Pons (tissue), 1 donor: ENCODE measurements at regions not wholly inside any gene's neighbourhood (a gene's known extent, or its start where the extent isn't known, plus 50 kb on each side); places are given as distances from the start of the nearest gene placed in this dataset.

Experiments used
- DNase-seq: peaks from one replicate; pipeline ENCODE4 v3.0.0-alpha.2; 2016; ENCODE audit warnings: low spot score

- no peak for DNase-seq
Measured at GRCh38 chr2:59322005-59322404, 1080.9 kb upstream of the FANCL start.

- DNase-seq: no peak
Measured at GRCh38 chr2:59314031-59314766, 1073.1 kb upstream of the FANCL start.

GRCh38 chr2:59312967-59313940, 1072.1 kb upstream of the FANCL start:
- DNase-seq: no peak

DNA sequence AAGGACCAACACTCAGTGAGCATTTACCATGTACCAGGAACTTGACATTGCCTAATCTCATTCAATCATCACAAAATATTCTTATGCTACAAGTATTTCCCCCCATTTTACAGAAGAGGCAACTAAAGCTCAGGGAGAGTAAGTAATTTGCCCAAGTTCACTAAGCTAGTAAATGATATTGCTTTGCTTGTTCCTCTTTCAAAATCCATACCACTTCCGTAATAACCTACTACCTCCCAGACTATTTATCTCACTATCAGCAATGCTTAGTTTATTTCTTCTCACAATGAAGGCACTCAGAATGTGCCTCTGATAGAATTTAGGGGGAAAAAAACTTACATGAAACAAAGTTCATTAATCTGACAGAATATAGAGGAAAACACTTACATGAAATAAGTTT, 1070.9 kb upstream of the FANCL start:
- DNase-seq: no peak

DNA sequence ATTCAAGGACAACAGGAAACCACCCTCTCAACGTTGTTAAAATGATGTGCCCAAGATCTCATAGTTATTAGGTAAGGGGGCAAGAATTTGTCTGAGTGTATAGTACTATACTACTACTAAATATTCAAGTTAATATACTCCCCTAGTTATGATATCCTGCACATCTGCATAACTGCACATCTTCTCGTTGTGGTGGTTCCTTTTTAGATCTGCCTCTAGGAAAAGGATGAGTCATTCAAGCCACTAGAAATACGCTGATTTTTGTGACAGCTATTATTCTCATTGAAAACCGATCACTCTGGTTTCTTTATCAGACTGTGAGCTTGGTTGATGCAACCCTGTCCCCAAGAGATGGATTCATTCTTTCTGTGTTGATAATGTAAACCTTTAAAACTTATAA, 1067.0 kb upstream of the FANCL start:
- DNase-seq: no peak

DNA sequence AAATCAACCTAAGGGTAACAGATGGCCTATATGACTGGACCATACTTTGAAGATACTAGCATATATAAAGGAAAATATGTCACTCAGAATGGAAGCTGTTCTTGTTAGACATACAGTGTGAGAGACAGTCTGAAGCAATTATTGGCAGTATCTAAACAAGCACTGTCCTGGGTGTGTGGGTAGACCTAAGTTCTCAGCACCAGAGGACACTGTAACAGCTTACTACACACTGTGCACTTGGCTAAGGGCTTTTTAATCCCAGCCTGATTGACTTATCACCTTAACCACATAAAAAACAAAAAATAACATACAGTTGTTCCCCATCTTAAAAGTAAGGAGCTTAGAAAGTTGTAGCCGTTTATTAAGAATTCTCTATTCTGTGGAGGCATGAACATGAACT, 1066.1 kb upstream of the FANCL start:
- no peak for DNase-seq

DNA sequence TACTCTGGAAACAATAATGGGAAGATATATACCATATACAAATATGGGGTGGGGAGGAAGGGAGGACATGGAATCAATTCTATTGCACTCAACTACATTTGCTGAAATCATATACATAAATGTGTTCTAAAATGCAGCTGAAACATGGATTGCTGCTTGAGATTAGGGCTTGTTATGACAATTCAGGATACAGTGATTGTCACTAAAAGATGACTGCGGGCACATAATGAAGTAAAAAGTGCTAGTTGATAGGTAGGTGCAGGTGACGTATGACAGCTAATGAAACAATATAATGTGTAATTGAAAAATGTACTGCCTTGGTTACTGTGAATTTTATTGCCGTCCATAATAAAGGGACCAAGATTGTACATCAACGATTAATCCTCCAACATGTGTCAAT, 1062.1 kb upstream of the FANCL start:
- DNase-seq: no peak

GRCh38 chr2:59302683-59303082, 1061.6 kb upstream of the FANCL start:
- DNase-seq: no peak

DNA sequence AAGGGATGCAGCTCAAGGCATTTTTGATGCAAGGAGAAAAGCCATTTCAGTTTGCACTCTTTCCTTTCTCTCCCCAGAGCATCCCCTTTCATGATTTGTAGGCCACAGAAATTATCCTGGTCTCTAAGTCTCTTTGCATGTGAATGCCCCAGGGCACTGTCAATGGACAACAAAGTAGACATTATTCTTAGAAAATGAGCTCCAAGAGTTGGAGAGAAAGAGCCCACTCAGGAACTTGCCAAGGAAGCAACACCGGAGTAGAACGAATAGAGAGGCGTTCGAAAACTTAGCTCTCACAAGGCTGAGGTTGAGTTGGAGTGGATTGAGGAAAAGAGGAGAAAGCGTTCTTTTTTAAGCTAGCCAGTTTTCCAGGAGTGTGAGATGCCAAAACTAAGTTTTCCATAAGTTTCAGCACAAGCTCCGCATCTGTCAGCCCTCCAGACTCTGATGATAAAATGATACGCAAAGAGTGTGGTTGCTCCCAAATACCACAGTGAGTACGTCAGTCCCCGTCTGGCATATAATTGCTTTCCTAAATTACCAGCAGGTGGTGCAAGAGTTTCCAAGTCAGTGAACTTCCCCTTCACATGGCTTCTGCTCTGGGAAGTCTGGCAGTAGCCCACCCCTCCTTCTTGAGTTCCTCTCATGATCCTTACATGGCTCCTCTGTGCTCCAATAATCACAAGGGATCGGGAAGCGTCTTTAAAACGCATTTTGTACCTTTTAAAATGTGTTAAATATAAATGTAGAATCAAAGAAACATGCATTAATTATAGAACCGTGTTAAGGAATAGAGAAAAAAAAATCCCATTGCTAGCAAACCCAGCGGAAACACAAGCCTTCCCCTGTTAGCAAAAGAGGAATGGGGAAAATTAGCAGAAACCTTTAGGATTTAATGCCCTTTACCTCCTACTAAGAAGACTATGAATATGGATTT, 1060.6 kb upstream of the FANCL start:
- DNase-seq: peak; percentile 73

DNA sequence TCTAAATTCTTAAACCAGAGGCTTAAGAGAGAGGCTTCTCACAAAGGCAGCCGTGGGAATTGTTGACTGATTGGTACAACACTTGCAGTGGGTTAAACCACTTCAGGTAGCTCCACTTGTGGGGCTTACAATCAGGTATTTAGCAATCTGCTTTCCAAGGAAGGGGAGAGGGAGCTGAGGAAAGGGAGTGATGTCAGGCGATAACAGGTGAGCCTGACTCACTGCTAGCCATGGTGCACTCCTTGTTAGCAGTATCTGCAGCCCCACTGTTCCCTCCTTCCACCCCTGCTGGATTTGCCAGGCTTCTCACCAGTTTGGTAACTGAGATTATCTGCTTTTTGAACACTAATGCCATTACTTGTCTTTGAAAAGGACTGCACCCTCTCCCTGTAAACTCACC, 1056.7 kb upstream of the FANCL start:
- no peak for DNase-seq

DNA sequence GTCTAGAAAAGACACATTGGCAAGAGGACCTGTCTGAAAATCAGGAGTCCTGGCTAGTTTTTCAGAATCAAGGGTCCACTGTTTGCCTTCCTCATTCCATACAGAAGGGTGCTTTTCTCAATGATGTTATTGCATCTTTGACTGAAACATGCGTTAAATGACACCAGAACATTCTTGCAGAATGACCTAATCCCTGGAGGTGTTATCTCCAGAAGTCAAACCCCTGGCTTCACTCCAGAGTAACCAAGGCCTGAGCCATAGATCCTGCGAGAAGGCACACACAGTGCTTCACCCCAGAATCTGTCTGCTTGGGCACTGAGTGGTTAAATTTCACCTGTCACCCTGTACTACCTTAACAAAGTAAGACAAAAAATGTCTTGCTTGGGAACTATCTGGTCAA, 1055.2 kb upstream of the FANCL start:
- DNase-seq: no peak

DNA sequence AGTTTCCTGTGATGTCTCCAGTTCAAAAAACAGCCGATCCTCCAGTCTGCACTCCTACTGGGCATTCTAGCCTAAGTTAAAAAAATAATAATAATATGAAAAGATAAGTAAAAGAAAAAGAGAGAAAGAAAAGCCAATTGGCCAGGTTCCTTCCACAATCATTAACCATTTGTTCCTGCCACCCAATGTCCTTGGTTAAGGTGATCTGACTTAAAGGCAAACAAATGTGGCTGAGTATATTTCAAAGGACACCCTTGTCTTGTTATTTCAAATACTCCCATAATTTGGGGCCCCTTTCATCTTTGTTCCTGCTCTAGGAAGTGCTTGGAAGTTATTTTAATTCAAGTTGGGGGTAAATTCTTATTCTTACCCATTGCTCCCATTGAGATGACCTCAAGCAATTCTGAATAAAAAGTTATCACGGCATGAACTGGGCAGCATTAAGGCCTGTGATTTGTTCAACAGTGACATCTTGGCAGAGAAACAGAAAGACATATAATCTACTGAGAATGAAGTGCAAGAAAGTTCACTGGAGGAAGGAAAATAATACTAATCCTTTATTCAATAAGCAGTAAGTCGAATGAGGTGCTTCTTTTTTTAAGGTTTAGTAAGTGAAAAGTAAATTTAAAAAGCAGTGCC, 1054.5 kb upstream of the FANCL start:
- no peak for DNase-seq

DNA sequence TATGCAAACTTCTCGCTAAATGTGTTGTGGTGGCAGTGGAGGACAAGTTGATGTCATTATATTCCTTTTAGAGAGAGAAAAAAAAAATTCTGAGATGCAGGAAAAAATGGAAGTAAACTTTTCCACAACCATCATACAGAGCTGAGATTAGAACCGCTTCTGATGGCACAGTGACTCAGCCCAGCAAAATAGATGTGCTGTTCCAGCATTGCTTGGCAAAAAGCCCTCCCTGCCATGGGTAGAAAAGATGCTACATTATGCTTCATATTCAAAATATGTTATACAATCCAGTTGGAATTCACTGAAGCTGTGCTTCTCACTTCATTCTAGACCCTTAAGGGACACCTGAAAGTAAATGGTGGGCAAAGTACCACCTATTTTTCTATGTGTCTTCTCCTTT, 1047.6 kb upstream of the FANCL start:
- no peak for DNase-seq

DNA sequence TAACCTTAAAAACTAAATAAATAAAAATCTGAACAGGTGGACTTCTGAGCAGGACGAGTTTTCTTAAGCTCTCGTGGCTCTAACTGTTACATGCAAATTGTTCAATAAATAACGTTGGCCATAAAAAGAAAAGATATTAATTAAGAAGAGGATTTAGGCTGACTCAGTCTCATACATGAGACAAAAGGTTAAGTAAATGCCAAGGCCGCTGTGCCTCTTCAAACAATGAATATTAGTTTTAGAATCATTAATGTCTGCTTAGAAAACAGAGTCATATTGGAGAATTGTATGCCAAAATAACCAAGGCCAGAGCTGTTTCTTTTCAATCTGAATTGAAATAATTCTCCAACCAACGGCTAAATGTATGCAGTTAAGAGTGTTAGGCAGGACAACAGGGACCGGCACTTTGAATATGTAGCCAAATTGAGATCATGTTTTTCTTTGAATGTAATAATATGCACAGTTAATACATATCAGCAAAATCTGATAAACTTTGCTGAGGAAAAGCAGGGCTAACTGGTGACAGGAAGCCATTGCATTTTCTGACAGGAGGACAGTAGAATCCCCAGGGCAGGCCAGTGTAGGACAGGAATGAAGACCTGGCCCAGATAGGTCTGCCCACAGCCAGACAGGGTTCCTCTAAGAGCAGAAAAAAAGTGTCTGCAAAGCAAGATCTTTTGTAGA, 1041.4 kb upstream of the FANCL start:
- DNase-seq: no peak

- DNase-seq: no peak
Measured at GRCh38 chr2:59277671-59278070, 1036.5 kb upstream of the FANCL start.

DNA sequence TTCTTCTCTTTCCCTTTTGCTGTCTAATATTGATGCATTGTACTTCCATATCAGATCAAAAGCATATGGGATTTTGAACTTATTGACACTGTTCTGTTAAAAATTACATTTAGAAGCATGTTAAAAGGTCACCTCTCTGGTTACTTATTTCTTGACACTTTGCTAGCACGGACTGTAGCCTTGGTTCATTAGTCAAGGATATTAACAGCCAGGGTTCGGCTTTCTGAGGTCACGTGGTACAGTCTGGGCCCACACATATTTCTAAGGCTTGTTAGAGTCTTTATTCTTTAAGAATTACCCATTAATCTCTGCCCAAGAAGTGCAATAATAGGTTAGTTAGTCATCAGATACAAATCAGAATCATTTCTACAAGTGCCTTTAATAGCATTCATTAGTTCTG, 1035.8 kb upstream of the FANCL start:
- no peak for DNase-seq

GRCh38 chr2:59276033-59276432, 1034.9 kb upstream of the FANCL start:
- no peak for DNase-seq

DNA sequence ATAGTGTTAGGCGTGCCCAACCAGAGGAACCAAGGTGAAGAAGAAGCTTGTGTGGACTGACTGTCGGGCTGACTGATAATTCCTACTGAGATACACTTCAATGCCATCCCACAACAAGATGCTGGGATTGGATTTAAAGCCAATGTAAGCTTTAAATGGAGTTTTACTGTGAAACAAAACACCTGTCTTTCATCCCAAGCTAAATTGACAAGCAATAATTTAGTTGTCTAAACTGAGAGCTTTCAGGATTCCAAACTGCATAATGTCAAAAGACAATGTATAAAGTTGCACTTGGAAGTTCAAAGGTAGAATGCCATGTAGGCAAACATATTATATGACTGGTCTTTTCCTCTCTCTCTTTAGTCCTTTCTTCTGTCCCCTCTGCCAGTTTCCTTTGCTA, 1025.3 kb upstream of the FANCL start:
- no peak for DNase-seq

DNA sequence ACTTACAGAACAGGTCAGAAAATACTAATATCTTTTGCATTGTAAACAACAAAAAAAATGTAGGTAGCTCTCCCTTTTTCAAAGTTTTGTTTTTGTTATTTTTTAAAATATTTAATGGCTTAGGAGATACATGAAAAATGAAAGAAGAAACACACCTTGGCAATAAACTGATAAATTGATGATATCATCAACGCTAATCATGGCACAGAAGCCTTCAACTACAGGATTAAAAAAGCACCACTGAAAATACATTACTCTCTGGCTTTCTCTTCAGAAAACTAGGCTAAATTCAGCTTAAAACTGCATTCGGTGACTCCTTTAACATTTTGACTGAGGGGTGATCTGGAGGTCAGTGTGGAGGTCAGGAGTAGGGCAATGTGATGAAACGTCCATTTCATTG, 1018.8 kb upstream of the FANCL start:
- DNase-seq: no peak

GRCh38 chr2:59256290-59256689, 1015.2 kb upstream of the FANCL start:
- DNase-seq: no peak

DNA sequence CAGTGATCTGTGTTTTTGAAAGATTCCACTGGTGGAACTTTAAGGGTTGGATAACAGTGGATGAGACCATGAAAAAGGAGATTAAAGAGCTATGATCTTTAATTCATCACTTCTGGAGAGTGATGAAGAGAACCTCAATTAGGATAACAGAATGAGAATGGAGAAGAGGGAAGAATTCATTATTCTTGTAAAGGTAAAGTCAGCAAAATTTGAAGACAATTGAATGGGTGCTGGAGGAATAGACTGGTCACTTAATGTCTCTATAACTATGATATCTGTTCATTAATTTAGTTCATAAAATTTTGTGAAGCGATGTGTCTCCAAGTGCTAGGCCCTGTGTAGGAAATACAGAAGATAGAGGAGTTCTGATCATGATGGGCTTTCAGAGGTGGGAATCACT, 1013.2 kb upstream of the FANCL start:
- no peak for DNase-seq
